Lower leg skin (tissue), 3 donors: ENCODE measurements at regions not wholly inside any gene's neighbourhood (a gene's known extent, or its start where the extent isn't known, plus 50 kb on each side); places are given as distances from the start of the nearest gene placed in this dataset.

Source experiments
- CTCF ChIP-seq, 3 donors: fragments of 450-650 bp; IDR thresholded peaks; one replicate each; pipeline ENCODE4 v1.5.1; 2016; ENCODE audit warnings: antibody characterized with exemption in 3 of 3, mild to moderate bottlenecking in 3 of 3, moderate library complexity in 2 of 3
- POLR2A ChIP-seq, 2 donors: fragments of 450-650 bp; IDR thresholded peaks; one replicate each; pipeline ENCODE4 v1.6.1; 2016 to 2017; ENCODE audit warnings: antibody characterized with exemption in 2 of 2, mild to moderate bottlenecking in 1 of 2, moderate library complexity in 1 of 2

- TF ChIP-seq CTCF (IDR thresholded peaks at IDR 0.05) (no peak), POLR2A (IDR thresholded peaks at IDR 0.05) (no peak)
These were observed 207.7 kb upstream of the PTCHD4 start for GRCh38 chr6:48318670-48319069.
